Mesendoderm (in vitro differentiated cells): ENCODE measurements at regions not wholly inside any gene's neighbourhood (a gene's known extent, or its start where the extent isn't known, plus 50 kb on each side); places are given as distances from the start of the nearest gene placed in this dataset.

Source experiments
- DNase-seq: peaks from one replicate; pipeline ENCODE4 v3.0.0; 2013
- H2AK5ac ChIP-seq: 2 replicates; pipeline ENCODE4 v1.6.1; 2013; ENCODE audit warnings: low read length, inconsistent platforms
- H2BK120ac ChIP-seq: 2 replicates; pipeline ENCODE4 v1.6.1; 2013; ENCODE audit warnings: low read depth, mild to moderate bottlenecking, low read length, moderate library complexity, mixed read lengths
- H2BK15ac ChIP-seq: replicated peaks from 2 replicates; pipeline ENCODE4 v1.6.1; 2013; ENCODE audit warnings: low read depth, mild to moderate bottlenecking, moderate library complexity
- H2BK5ac ChIP-seq: 2 replicates; pipeline ENCODE4 v1.6.1; 2013; ENCODE audit warnings: low read length, inconsistent platforms
- H3K18ac ChIP-seq: 2 replicates; pipeline ENCODE4 v1.6.1; 2013; ENCODE audit warnings: mild to moderate bottlenecking, low read length, mixed read lengths
- H3K23ac ChIP-seq: one replicate; pipeline ENCODE4 v1.6.1; 2013; ENCODE audit warnings: low read length
- H3K27ac ChIP-seq: 2 replicates; pipeline ENCODE4 v1.5.1; 2013; ENCODE audit warnings: low read depth, mild to moderate bottlenecking, inconsistent platforms, low read length, moderate library complexity
- H3K27me3 ChIP-seq: 2 replicates; pipeline ENCODE4 v1.6.1; 2013; ENCODE audit warnings: low read length, control low read depth, mild to moderate bottlenecking, inconsistent platforms; ENCODE audit not compliant: insufficient read depth, poor library complexity
- H3K36me3 ChIP-seq: 2 replicates; pipeline ENCODE4 v1.6.1; 2013; ENCODE audit warnings: low read length, inconsistent platforms; ENCODE audit not compliant: control insufficient read depth, insufficient read depth
- H3K4ac ChIP-seq: one replicate; pipeline ENCODE4 v1.6.1; 2013; ENCODE audit warnings: low read depth, mild to moderate bottlenecking, low read length, moderate library complexity
- H3K4me1 ChIP-seq: 2 replicates; pipeline ENCODE4 v1.6.1; 2013; ENCODE audit warnings: low read depth, low read length, inconsistent platforms; ENCODE audit not compliant: control insufficient read depth
- H3K4me2 ChIP-seq: 2 replicates; pipeline ENCODE4 v1.6.1; 2013; ENCODE audit warnings: low read length
- H3K4me3 ChIP-seq: 2 replicates; pipeline ENCODE4 v1.5.1; 2013; ENCODE audit warnings: mild to moderate bottlenecking, low read length
- H3K56ac ChIP-seq: one replicate; pipeline ENCODE4 v1.6.1; 2013; ENCODE audit warnings: low read length
- H3K79me1 ChIP-seq: 2 replicates; pipeline ENCODE4 v1.6.1; 2013; ENCODE audit warnings: low read length, inconsistent platforms
- H3K79me2 ChIP-seq: 2 replicates; pipeline ENCODE4 v1.6.1; 2013; ENCODE audit warnings: mild to moderate bottlenecking, low read length; ENCODE audit not compliant: control insufficient read depth, insufficient read depth
- H3K9ac ChIP-seq: 2 replicates; pipeline ENCODE4 v1.6.1; 2013; ENCODE audit warnings: low read length, inconsistent platforms
- H4K5ac ChIP-seq: one replicate; pipeline ENCODE4 v1.6.1; 2013; ENCODE audit warnings: low read length
- H4K8ac ChIP-seq: one replicate; pipeline ENCODE4 v1.6.1; 2013; ENCODE audit warnings: low read depth, mild to moderate bottlenecking, control low read depth, low read length, moderate library complexity
- WGBS: extraction: QIAGEN DNeasy Blood & Tissue Kit; methylation state at CpG from one replicate; pipeline ENCODE4 v1.1.7; 2013; ENCODE audit warnings: low lambda C conversion rate, missing lambda C conversion rate; ENCODE audit not compliant: insufficient coverage; ENCODE audit errors: extremely low coverage; 5-methylcytosine and 5-hydroxymethylcytosine counted together

- no peak for DNase-seq
Measured at GRCh38 chr9:96139592-96140295, 162.2 kb downstream of the HSD17B3 start.

GRCh38 chr9:96138616-96139015 lies 163.4 kb downstream of the HSD17B3 start:
- peak overlapping the region; percentile 58 for H3K56ac ChIP-seq
- H3K27ac ChIP-seq, result no peak overlapping the region
- no peaks in the 10 kb centered on the region for H3K36me3 ChIP-seq
- no peak for DNase-seq
- no peaks in the 10 kb centered on the region for H3K79me1 ChIP-seq
- no peak overlapping the region for H3K9ac ChIP-seq
- no peak overlapping the region for H3K23ac ChIP-seq
- no peak overlapping the region for H3K18ac ChIP-seq
- no peak overlapping the region for H3K4me2 ChIP-seq
- H3K4me1 ChIP-seq, result peaks cover 2% of the 10 kb centered on the region
- no CpG with 5 or more reads among the region's 3 CpGs for WGBS
- H2AK5ac ChIP-seq, result no peak overlapping the region
- H3K4ac ChIP-seq, result no peak overlapping the region
- no peak overlapping the region for H2BK120ac ChIP-seq
- H3K27me3 ChIP-seq, result no peaks in the 10 kb centered on the region
- no peak overlapping the region for H4K8ac ChIP-seq
- H3K4me3 ChIP-seq, result no peak overlapping the region
- H2BK15ac ChIP-seq, result no peak overlapping the region
- H4K5ac ChIP-seq, result no peak overlapping the region
- no peak overlapping the region for H2BK5ac ChIP-seq
- no peaks in the 10 kb centered on the region for H3K79me2 ChIP-seq

More at GRCh38 chr9:96139592-96140295, 162.2 kb downstream of the HSD17B3 start:
- Histone ChIP-seq H3K27ac (no peak overlapping the region), H4K5ac (no peak overlapping the region), H3K27me3 (no peaks in the 10 kb centered on the region), H3K9ac (no peak overlapping the region), H4K8ac (no peak overlapping the region), H3K79me2 (no peaks in the 10 kb centered on the region), H2BK15ac (no peak overlapping the region), H3K36me3 (no peaks in the 10 kb centered on the region), H3K4me1 (peaks cover 2% of the 10 kb centered on the region), H3K56ac (peak overlapping the region; percentile 62), H2AK5ac (no peak overlapping the region), H3K18ac (peak overlapping the region; percentile 64), H3K4me3 (no peak overlapping the region), H3K23ac (peak overlapping the region; percentile 6), H3K79me1 (no peaks in the 10 kb centered on the region), H2BK5ac (peak overlapping the region; percentile 27), H3K4me2 (no peak overlapping the region), H3K4ac (peak overlapping the region; percentile 27), H2BK120ac (no peak overlapping the region)
- WGBS, result no CpG with 5 or more reads among the region's 15 CpGs

- DNase-seq, result peak; percentile 64
- H3K27me3 ChIP-seq, result no peaks in the 10 kb centered on the region
- H3K23ac ChIP-seq, result no peak overlapping the region
- no peaks in the 10 kb centered on the region for H3K36me3 ChIP-seq
- H3K4me2 ChIP-seq, result no peak overlapping the region
- no peaks in the 10 kb centered on the region for H3K79me1 ChIP-seq
- no peak overlapping the region for H3K4ac ChIP-seq
- no peak overlapping the region for H4K5ac ChIP-seq
- no peak overlapping the region for H3K9ac ChIP-seq
- no peak overlapping the region for H2BK120ac ChIP-seq
- no peaks in the 10 kb centered on the region for H3K79me2 ChIP-seq
- no peak overlapping the region for H3K18ac ChIP-seq
- no peak overlapping the region for H3K4me3 ChIP-seq
- WGBS, result no CpG with 5 or more reads among the region's 6 CpGs
- H2AK5ac ChIP-seq, result no peak overlapping the region
- H3K27ac ChIP-seq, result no peak overlapping the region
- H2BK15ac ChIP-seq, result no peak overlapping the region
- no peak overlapping the region for H2BK5ac ChIP-seq
- H3K4me1 ChIP-seq, result peaks cover 2% of the 10 kb centered on the region
- no peak overlapping the region for H4K8ac ChIP-seq
- H3K56ac ChIP-seq, result peak overlapping the region; percentile 37
Measured at GRCh38 chr9:96137671-96138429, 164.1 kb downstream of the HSD17B3 start.

GRCh38 chr9:96136992-96137670 lies 164.8 kb downstream of the HSD17B3 start:
- Histone ChIP-seq H3K18ac (peak overlapping the region; percentile 25), H2AK5ac (no peak overlapping the region), H3K4ac (no peak overlapping the region), H3K9ac (no peak overlapping the region), H2BK5ac (no peak overlapping the region), H2BK120ac (no peak overlapping the region), H3K4me3 (no peak overlapping the region), H3K27ac (no peak overlapping the region), H3K36me3 (no peaks in the 10 kb centered on the region), H4K8ac (no peak overlapping the region), H2BK15ac (no peak overlapping the region), H3K79me2 (no peaks in the 10 kb centered on the region), H3K4me1 (peaks cover 2% of the 10 kb centered on the region), H3K79me1 (no peaks in the 10 kb centered on the region), H3K23ac (no peak overlapping the region), H3K56ac (peak overlapping the region; percentile 37), H3K4me2 (no peak overlapping the region), H4K5ac (no peak overlapping the region), H3K27me3 (no peaks in the 10 kb centered on the region)
- no CpG with 5 or more reads among the region's 8 CpGs for WGBS
- DNase-seq, result peak; percentile 31

- no peak overlapping the region for H3K4me3 ChIP-seq
- H4K8ac ChIP-seq, result no peak overlapping the region
- no peak overlapping the region for H4K5ac ChIP-seq
- H3K4me2 ChIP-seq, result no peak overlapping the region
- H3K79me2 ChIP-seq, result no peaks in the 10 kb centered on the region
- H3K23ac ChIP-seq, result no peak overlapping the region
- no peak overlapping the region for H2AK5ac ChIP-seq
- H3K18ac ChIP-seq, result no peak overlapping the region
- no peak overlapping the region for H3K27ac ChIP-seq
- H3K79me1 ChIP-seq, result no peaks in the 10 kb centered on the region
- peaks cover 2% of the 10 kb centered on the region for H3K4me1 ChIP-seq
- no peak for DNase-seq
- WGBS, result no CpG with 5 or more reads among the region's 3 CpGs
- no peak overlapping the region for H2BK120ac ChIP-seq
- H3K27me3 ChIP-seq, result no peaks in the 10 kb centered on the region
- no peaks in the 10 kb centered on the region for H3K36me3 ChIP-seq
- H3K56ac ChIP-seq, result no peak overlapping the region
- H2BK15ac ChIP-seq, result no peak overlapping the region
- no peak overlapping the region for H3K9ac ChIP-seq
- H2BK5ac ChIP-seq, result no peak overlapping the region
- H3K4ac ChIP-seq, result no peak overlapping the region
Measured at GRCh38 chr9:96135753-96136290, 166.2 kb downstream of the HSD17B3 start.
